DOHH2 (cell line): ENCODE measurements at regions not wholly inside any gene's neighbourhood (a gene's known extent, or its start where the extent isn't known, plus 50 kb on each side); places are given as distances from the start of the nearest gene placed in this dataset.

ENCODE experiments used
- EZH2phosphoT487 ChIP-seq: fragments of 200-600 bp; sonication (generic); IDR thresholded peaks from 2 replicates; pipeline ENCODE4 v1.6.1; 2017; ENCODE audit warnings: borderline replicate concordance, mild to moderate bottlenecking, antibody characterized with exemption, low read length, moderate library complexity, mixed read lengths
- TF ChIP-seq, protein P1 (sequence below): fragments of 200-600 bp; sonication (generic); IDR thresholded peaks from one replicate; pipeline ENCODE4 v1.5.1; 2014; ENCODE audit warnings: antibody characterized with exemption, mild to moderate bottlenecking, low read depth, low read length; ENCODE audit not compliant: poor library complexity, severe bottlenecking

DNA sequence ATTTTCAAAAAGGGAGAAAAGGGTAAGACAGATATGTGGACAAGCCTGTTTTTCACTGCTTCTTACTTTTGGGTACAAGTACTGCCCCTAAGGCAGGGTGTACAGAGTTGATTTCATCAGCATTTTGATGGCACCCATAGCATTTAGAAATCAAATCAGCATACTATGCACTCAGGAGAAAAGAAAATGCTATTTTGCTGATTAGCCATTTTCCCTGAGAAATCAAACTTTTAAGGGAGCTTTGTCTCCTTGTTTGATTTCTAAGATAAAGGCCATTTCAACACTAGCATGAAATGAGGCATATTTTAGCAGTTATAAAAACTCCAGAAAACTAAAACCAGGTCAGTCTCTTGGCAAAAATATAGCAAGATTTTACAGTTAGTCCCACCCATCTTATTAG is 2269.4 kb upstream of the WWC1 start:
- TF ChIP-seq, protein P1, sequence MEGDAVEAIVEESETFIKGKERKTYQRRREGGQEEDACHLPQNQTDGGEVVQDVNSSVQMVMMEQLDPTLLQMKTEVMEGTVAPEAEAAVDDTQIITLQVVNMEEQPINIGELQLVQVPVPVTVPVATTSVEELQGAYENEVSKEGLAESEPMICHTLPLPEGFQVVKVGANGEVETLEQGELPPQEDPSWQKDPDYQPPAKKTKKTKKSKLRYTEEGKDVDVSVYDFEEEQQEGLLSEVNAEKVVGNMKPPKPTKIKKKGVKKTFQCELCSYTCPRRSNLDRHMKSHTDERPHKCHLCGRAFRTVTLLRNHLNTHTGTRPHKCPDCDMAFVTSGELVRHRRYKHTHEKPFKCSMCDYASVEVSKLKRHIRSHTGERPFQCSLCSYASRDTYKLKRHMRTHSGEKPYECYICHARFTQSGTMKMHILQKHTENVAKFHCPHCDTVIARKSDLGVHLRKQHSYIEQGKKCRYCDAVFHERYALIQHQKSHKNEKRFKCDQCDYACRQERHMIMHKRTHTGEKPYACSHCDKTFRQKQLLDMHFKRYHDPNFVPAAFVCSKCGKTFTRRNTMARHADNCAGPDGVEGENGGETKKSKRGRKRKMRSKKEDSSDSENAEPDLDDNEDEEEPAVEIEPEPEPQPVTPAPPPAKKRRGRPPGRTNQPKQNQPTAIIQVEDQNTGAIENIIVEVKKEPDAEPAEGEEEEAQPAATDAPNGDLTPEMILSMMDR, result no peak
- TF ChIP-seq EZH2phosphoT487, result no peak
